ENCODE measurements at regions not wholly inside any gene's neighbourhood (a gene's known extent, or its start where the extent isn't known, plus 50 kb on each side); places are given as distances from the start of the nearest gene placed in this dataset.

GRCh38 chr21:16033193-16033592 is 303.4 kb downstream of the USP25 start:
- DNase-seq (ENCODE audit: low spot score): no peak
- TF ChIP-seq CTCF (IDR thresholded peaks at IDR 0.05; ENCODE audit: extremely low read depth, missing control alignments): no peak

- no peak for DNase-seq (ENCODE audit: low spot score)
- TF ChIP-seq CTCF (IDR thresholded peaks at IDR 0.05; ENCODE audit: extremely low read depth, missing control alignments): no peak
Measured at GRCh38 chr21:16034446-16035190, 304.8 kb downstream of the USP25 start.

- DNase-seq (ENCODE audit: low spot score): no peak
- no peak for TF ChIP-seq CTCF (IDR thresholded peaks at IDR 0.05; ENCODE audit: extremely low read depth, missing control alignments)
Measured at GRCh38 chr21:16037421-16037955, 307.7 kb downstream of the USP25 start.

GRCh38 chr21:16040601-16041000 is 310.8 kb downstream of the USP25 start:
- no peak for TF ChIP-seq CTCF (IDR thresholded peaks at IDR 0.05; ENCODE audit: extremely low read depth, missing control alignments)
- DNase-seq (ENCODE audit: low spot score): no peak

GRCh38 chr21:16044676-16045075 is 314.9 kb downstream of the USP25 start:
- DNase-seq (ENCODE audit: low spot score): no peak
- no peak for TF ChIP-seq CTCF (IDR thresholded peaks at IDR 0.05; ENCODE audit: extremely low read depth, missing control alignments)

- DNase-seq (ENCODE audit: low spot score): no peak
Measured at GRCh38 chr21:16046656-16047330, 317.0 kb downstream of the USP25 start.

More at GRCh38 chr21:16046656-16047330, 317.0 kb downstream of the USP25 start:
- no peak for TF ChIP-seq CTCF (IDR thresholded peaks at IDR 0.05; ENCODE audit: extremely low read depth, missing control alignments)

Measured in GM20000 (cell line).